22Rv1 (cell line): ENCODE measurements at regions not wholly inside any gene's neighbourhood (a gene's known extent, or its start where the extent isn't known, plus 50 kb on each side); places are given as distances from the start of the nearest gene placed in this dataset.

Experiments used
- H3K27ac ChIP-seq: fragments of 450-650 bp; 2 replicates; pipeline ENCODE4 v1.5.1; 2017
- ZFX ChIP-seq: fragments of 450-650 bp; IDR thresholded peaks from 2 replicates; pipeline ENCODE4 v1.6.1; 2017; ENCODE audit warnings: antibody characterized with exemption, borderline replicate concordance
- TF ChIP-seq, protein P1 (sequence below): fragments of 450-650 bp; IDR thresholded peaks from 2 replicates; pipeline ENCODE4 v1.5.1; 2017; ENCODE audit warnings: mild to moderate bottlenecking

DNA sequence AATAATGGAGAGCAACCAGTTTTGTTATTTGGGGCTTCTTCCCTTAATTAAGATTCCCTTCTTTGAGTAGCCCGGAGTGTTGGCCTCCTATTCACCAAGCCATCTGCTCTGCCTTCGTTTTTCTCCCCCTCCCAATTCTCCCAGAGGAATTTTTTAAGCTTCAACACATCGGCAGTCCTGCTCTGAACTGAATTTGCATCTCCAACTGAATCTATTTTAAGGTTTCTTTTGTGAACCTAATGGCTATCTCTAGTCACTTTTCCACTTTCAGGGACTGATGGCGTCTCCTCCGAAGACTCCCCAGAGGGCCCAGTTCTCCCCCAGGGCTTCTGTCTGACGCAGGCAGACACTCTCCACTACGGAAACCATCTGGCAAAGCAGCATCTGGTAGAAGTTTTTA lies 280.2 kb downstream of the ADGRA3 start:
- no peak for TF ChIP-seq ZFX
- TF ChIP-seq, protein P1, sequence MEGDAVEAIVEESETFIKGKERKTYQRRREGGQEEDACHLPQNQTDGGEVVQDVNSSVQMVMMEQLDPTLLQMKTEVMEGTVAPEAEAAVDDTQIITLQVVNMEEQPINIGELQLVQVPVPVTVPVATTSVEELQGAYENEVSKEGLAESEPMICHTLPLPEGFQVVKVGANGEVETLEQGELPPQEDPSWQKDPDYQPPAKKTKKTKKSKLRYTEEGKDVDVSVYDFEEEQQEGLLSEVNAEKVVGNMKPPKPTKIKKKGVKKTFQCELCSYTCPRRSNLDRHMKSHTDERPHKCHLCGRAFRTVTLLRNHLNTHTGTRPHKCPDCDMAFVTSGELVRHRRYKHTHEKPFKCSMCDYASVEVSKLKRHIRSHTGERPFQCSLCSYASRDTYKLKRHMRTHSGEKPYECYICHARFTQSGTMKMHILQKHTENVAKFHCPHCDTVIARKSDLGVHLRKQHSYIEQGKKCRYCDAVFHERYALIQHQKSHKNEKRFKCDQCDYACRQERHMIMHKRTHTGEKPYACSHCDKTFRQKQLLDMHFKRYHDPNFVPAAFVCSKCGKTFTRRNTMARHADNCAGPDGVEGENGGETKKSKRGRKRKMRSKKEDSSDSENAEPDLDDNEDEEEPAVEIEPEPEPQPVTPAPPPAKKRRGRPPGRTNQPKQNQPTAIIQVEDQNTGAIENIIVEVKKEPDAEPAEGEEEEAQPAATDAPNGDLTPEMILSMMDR: no peak
- no peak overlapping the region for H3K27ac ChIP-seq

DNA sequence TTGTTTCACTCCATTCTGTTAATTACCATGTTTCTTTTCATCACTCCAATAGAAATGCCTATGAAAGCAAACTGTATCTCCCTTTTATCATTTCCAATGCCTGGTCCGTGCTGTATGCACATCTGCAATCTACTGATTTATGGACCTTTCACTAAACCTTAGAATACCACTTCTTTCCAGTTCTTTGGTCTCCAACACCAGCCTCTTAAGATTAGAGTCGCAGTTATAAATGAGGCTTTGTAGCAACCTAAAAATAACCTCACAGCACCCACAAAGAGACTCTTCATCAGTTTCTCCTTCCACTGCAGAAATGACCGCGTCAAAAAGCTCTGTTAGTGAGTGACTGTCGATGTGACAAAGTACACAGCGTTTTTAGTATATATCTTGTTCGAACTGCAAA lies 282.6 kb downstream of the ADGRA3 start:
- H3K27ac ChIP-seq: no peak overlapping the region
- no peak for TF ChIP-seq ZFX
- TF ChIP-seq, protein P1: no peak

DNA sequence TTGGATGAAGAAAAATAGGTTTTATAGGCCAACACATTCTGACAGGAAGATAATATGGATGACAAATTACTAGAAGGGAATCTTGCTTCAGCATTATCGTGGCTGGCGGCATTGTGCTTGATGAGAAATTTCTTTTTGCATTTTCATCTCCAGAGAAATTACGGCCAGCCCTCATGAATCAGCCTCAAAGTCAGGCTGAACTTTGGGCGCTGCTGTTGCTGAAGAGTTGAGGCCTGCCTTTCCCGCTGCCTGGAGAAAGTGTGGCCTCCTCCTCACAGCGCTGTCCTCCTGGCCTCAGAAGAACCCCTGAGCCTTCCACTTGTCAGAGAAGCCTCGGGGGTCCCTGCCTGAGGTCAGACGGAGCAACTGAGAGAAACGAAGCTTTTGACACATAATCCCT lies 272.4 kb upstream of the KCNIP4 start:
- no peak overlapping the region for H3K27ac ChIP-seq
- TF ChIP-seq, protein P1: no peak
- no peak for TF ChIP-seq ZFX

DNA sequence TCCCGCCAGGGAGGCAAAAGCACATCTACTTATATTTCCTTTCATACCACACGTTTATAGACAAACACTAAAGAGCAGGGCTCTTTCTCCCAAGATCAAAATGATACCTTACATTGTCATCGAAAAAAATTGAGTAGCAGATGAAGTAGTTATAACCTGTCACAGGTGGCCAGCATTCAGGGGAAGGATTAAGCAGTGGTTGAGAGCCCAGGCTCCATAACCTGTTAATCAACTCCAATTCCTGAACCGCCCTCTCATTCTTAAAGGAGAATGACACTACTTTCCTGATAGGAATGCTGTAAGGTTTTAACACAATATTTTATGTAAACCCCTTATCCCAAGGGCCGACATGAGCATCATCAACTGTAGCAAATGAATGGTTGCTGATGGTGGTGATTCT lies 268.9 kb upstream of the KCNIP4 start:
- H3K27ac ChIP-seq: no peak overlapping the region
- TF ChIP-seq ZFX: no peak
- TF ChIP-seq, protein P1: no peak

DNA sequence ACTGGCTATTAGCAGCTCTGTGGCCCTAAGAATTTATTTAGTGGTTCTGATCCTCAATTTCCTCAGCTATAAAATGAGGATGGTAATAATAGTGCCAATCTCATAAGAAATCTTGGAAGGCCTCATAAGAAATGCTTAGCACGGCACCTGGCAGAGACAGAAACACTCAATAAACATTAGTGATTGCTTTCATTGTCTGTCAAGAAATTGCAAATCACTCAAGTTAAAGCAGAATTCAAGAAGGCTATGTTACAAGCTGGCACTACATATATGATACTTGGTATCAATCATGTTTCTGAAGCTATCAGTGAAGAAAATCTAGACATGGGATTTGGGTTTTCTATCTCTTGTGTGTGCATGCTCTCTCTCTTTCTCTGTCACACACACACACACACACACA lies 267.7 kb upstream of the KCNIP4 start:
- no peak overlapping the region for H3K27ac ChIP-seq
- TF ChIP-seq, protein P1: no peak
- TF ChIP-seq ZFX: no peak

DNA sequence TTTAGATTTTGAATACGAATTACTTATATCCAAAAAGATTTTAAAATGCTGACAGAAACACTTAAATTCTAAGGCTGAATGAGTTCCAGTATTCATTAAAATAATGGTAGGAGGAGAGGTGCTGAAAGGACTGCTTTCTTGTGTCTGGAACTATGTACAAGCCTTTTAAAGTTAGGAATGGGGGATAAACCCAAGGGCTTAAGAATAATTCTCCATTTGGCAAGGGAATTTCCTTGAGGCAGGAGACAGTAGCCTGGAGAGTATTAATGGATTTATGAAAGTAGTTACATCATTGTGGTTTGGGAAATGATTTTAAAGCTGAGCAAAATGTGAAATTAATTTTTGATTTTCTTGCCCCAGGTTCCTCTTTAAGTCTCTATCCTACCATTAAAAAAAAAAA lies 266.5 kb upstream of the KCNIP4 start:
- no peak overlapping the region for H3K27ac ChIP-seq
- no peak for TF ChIP-seq ZFX
- TF ChIP-seq, protein P1: no peak

DNA sequence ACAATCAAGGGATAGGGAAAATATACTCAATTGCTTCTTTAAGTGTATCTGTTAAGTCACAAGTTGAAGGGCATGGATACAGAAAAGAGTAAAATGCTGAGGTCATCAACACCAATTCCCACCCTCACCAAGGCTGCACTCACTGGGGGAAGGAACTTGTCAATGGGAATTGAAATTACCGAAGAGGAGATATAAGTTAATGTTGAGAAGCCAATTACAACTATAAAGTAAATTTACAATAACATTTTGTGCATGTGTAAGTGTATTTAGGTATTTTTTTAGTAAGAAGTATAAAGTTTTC lies 255.1 kb upstream of the KCNIP4 start:
- no peak overlapping the region for H3K27ac ChIP-seq
- TF ChIP-seq, protein P1: no peak
- TF ChIP-seq ZFX: no peak
